ENCODE measurements at regions not wholly inside any gene's neighbourhood (a gene's known extent, or its start where the extent isn't known, plus 50 kb on each side); places are given as distances from the start of the nearest gene placed in this dataset.

DNA sequence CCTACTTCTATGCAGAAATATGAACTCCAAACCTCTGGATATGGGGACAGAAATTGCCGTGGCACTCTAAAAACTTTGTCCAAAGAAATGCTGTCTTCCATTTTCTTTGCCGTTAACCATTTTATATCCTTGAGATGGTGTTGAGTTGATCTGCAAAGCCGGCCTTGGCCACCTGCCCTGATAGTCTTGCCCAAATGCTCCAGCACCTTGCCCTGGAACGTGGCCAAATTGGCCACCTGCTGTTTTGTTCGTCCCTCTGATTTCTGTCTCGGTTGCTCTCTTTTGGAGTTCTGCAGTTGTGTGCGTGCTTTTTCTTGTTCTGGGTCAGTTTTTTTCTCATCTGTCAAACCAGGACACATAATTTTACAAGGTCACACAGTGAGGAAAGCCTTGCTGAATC is 239.7 kb upstream of the GMDS start:
- Histone ChIP-seq H3K4me2 (ENCODE audit: low read length) (no peak overlapping the region), H3K79me1 (ENCODE audit: low read length) (no peaks in the 10 kb centered on the region), H3K27ac (ENCODE audit: low read depth, low read length) (no peak overlapping the region), H3K23ac (ENCODE audit: low read length) (no peak overlapping the region), H2BK12ac (ENCODE audit: low read length) (no peak overlapping the region), H3K27me3 (ENCODE audit: insufficient read depth, low read length) (no peaks in the 10 kb centered on the region), H3K4me1 (ENCODE audit: control insufficient read depth in 1 of 2, insufficient read depth in 2 of 2, low read length in 2 of 2) (no peaks in the 10 kb centered on the region), H2BK120ac (ENCODE audit: insufficient read depth, low read length, poor library complexity) (no peak overlapping the region), H4K12ac (ENCODE audit: low read depth, low read length) (no peak overlapping the region), H4K8ac (ENCODE audit: low read depth, low read length) (no peak overlapping the region), H2BK5ac (ENCODE audit: low read depth, low read length, poor library complexity) (no peak overlapping the region), H3K79me2 (ENCODE audit: control insufficient read depth, insufficient read depth, low read length, poor library complexity) (no peaks in the 10 kb centered on the region), H3K36me3 (ENCODE audit: control insufficient read depth in 1 of 2, insufficient read depth in 2 of 2, low read length in 2 of 2) (no peaks in the 10 kb centered on the region), H3K4ac (ENCODE audit: low read depth, low read length) (no peak overlapping the region), H3K9me3 (ENCODE audit: insufficient read depth, low read depth, low read length) (peaks cover 10% of the 10 kb centered on the region), H2AFZ (ENCODE audit: insufficient read depth, low read length, poor library complexity) (no peak overlapping the region), H3K14ac (ENCODE audit: low read length) (no peak overlapping the region), H3K18ac (ENCODE audit: low read length) (no peak overlapping the region), H4K91ac (ENCODE audit: low read depth, low read length) (no peak overlapping the region), H3K4me3 (ENCODE audit: low read depth, low read length) (no peak overlapping the region), H3K9ac (ENCODE audit: low read length) (no peak overlapping the region), H2AK5ac (ENCODE audit: low read length) (no peak overlapping the region)
- no peak for DNase-seq
- WGBS (ENCODE audit: extremely low coverage, insufficient coverage, insufficient read length), result no CpG with 5 or more reads among the region's 7 CpGs

DNA sequence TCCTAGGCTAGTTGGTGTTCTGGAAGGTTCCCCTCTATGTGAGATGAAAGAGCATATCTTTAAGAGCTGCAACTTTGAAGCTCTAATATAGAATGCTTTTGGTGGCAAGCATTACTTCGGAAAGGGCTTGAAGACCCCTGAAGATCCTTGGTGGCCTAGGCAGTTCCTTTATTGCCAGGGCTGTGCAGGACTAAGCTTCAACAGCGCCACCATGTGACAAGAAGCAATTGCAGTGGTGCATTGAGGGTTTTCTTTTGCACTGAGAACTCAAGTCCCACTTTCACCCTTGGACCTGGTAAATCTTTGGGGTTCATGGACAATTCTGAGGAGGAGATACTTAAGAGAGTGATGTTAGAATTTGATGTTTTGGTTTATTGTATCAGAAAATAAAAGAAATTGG is 237.4 kb upstream of the GMDS start:
- whole genome bisulfite sequencing (ENCODE audit: extremely low coverage, insufficient coverage, insufficient read length), result no CpG with 5 or more reads among the region's 2 CpGs
- DNase-seq, result no peak

DNA sequence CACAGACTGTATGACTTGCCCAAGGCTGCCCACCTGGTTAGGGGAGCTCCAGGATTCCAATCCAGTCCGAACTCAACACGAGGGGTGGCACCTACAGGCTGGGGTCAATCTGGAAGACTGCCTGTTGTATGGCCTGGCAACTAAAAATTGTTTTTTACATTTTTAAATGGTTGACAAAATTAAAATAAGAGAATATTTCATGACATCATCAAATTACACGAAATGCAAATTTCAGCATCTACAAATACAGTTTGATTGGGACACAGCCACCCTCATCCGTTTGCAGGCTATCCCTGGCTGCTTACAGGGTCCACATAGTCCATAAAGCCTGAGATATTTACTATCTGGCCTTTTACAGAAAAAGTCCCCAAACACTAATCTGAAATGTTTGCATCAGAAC is 235.9 kb upstream of the GMDS start:
- no peak for DNase-seq
- H3K79me1 ChIP-seq (ENCODE audit: low read length), result no peaks in the 10 kb centered on the region
- H3K4ac ChIP-seq (ENCODE audit: low read depth, low read length), result no peak overlapping the region
- H3K9ac ChIP-seq (ENCODE audit: low read length), result no peak overlapping the region
- no peak overlapping the region for H4K91ac ChIP-seq (ENCODE audit: low read depth, low read length)
- H3K18ac ChIP-seq (ENCODE audit: low read length), result no peak overlapping the region
- H4K8ac ChIP-seq (ENCODE audit: low read depth, low read length), result no peak overlapping the region
- H2BK12ac ChIP-seq (ENCODE audit: low read length), result no peak overlapping the region
- no peak overlapping the region for H3K4me2 ChIP-seq (ENCODE audit: low read length)
- no peak overlapping the region for H3K4me3 ChIP-seq (ENCODE audit: low read depth, low read length)
- no peak overlapping the region for H2BK5ac ChIP-seq (ENCODE audit: low read depth, low read length, poor library complexity)
- H3K9me3 ChIP-seq (ENCODE audit: insufficient read depth, low read depth, low read length), result peaks cover 10% of the 10 kb centered on the region
- no peak overlapping the region for H2AK5ac ChIP-seq (ENCODE audit: low read length)
- H3K4me1 ChIP-seq (ENCODE audit: control insufficient read depth in 1 of 2, insufficient read depth in 2 of 2, low read length in 2 of 2), result peaks cover 7 to 13% of the 10 kb centered on the region in 2 experiments
- H3K27me3 ChIP-seq (ENCODE audit: insufficient read depth, low read length), result no peaks in the 10 kb centered on the region
- no peaks in the 10 kb centered on the region for H3K36me3 ChIP-seq (ENCODE audit: control insufficient read depth in 1 of 2, insufficient read depth in 2 of 2, low read length in 2 of 2)
- no CpG with 5 or more reads among the region's 4 CpGs for WGBS (ENCODE audit: extremely low coverage, insufficient coverage, insufficient read length)
- H2BK120ac ChIP-seq (ENCODE audit: insufficient read depth, low read length, poor library complexity), result no peak overlapping the region
- no peak overlapping the region for H2AFZ ChIP-seq (ENCODE audit: insufficient read depth, low read length, poor library complexity)
- no peak overlapping the region for H4K12ac ChIP-seq (ENCODE audit: low read depth, low read length)
- H3K27ac ChIP-seq (ENCODE audit: low read depth, low read length), result no peak overlapping the region
- no peak overlapping the region for H3K23ac ChIP-seq (ENCODE audit: low read length)
- H3K79me2 ChIP-seq (ENCODE audit: control insufficient read depth, insufficient read depth, low read length, poor library complexity), result no peaks in the 10 kb centered on the region
- no peak overlapping the region for H3K14ac ChIP-seq (ENCODE audit: low read length)

More for the DNA sequence above, 237.4 kb upstream of the GMDS start:
- Histone ChIP-seq H4K8ac (ENCODE audit: low read depth, low read length) (no peak overlapping the region), H2BK12ac (ENCODE audit: low read length) (no peak overlapping the region), H2AK5ac (ENCODE audit: low read length) (no peak overlapping the region), H3K4ac (ENCODE audit: low read depth, low read length) (no peak overlapping the region), H4K12ac (ENCODE audit: low read depth, low read length) (no peak overlapping the region), H3K9me3 (ENCODE audit: insufficient read depth, low read depth, low read length) (peaks cover 10% of the 10 kb centered on the region), H3K36me3 (ENCODE audit: control insufficient read depth in 1 of 2, insufficient read depth in 2 of 2, low read length in 2 of 2) (no peaks in the 10 kb centered on the region), H3K4me1 (ENCODE audit: control insufficient read depth in 1 of 2, insufficient read depth in 2 of 2, low read length in 2 of 2) (peaks cover 5 to 8% of the 10 kb centered on the region in 2 experiments), H3K79me2 (ENCODE audit: control insufficient read depth, insufficient read depth, low read length, poor library complexity) (no peaks in the 10 kb centered on the region), H3K9ac (ENCODE audit: low read length) (no peak overlapping the region), H3K23ac (ENCODE audit: low read length) (no peak overlapping the region), H3K14ac (ENCODE audit: low read length) (no peak overlapping the region), H2BK120ac (ENCODE audit: insufficient read depth, low read length, poor library complexity) (no peak overlapping the region), H3K4me2 (ENCODE audit: low read length) (no peak overlapping the region), H3K27ac (ENCODE audit: low read depth, low read length) (no peak overlapping the region), H3K27me3 (ENCODE audit: insufficient read depth, low read length) (no peaks in the 10 kb centered on the region), H2AFZ (ENCODE audit: insufficient read depth, low read length, poor library complexity) (no peak overlapping the region), H4K91ac (ENCODE audit: low read depth, low read length) (no peak overlapping the region), H3K79me1 (ENCODE audit: low read length) (no peaks in the 10 kb centered on the region), H3K4me3 (ENCODE audit: low read depth, low read length) (no peak overlapping the region), H2BK5ac (ENCODE audit: low read depth, low read length, poor library complexity) (no peak overlapping the region), H3K18ac (ENCODE audit: low read length) (no peak overlapping the region)

DNA sequence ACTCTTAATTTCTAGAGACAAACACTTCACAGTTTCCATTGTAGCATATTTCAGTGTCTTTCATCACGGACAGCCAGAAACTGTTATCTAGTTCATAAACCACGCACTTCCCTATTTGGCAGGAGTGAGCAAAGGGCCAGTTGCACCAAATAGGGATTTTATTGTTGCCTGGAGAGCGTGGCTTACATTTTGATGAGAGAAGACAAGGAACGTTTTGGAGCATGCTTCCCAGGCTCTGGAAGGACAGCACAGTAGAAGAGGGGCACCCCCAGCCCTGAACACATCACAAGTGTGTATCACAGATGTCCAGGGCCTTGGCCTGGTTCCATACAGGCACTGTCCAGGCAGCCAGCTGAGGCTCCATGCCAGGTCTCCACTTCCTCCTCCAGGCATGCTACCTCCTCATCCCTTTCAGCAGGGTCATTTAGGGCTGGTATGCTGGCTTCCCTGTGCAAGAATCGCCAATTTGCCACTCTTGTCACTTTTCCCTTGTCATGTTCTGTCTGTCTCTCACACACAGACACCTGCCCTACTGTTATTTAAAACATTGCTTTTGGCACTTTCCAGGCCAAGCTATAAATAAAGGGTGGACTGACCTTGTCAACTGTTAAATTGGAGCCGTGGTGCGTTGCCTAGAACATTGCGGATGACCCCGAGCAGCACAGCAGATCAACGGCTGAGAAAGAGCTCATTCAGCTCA is 235.0 kb upstream of the GMDS start:
- Histone ChIP-seq H4K8ac (ENCODE audit: low read depth, low read length) (no peak overlapping the region), H3K4me1 (ENCODE audit: control insufficient read depth in 1 of 2, insufficient read depth in 2 of 2, low read length in 2 of 2) (peaks cover 7 to 13% of the 10 kb centered on the region in 2 experiments), H3K23ac (ENCODE audit: low read length) (no peak overlapping the region), H3K79me2 (ENCODE audit: control insufficient read depth, insufficient read depth, low read length, poor library complexity) (no peaks in the 10 kb centered on the region), H3K14ac (ENCODE audit: low read length) (no peak overlapping the region), H3K4me2 (ENCODE audit: low read length) (no peak overlapping the region), H3K9ac (ENCODE audit: low read length) (no peak overlapping the region), H2BK5ac (ENCODE audit: low read depth, low read length, poor library complexity) (no peak overlapping the region), H3K4me3 (ENCODE audit: low read depth, low read length) (no peak overlapping the region), H4K91ac (ENCODE audit: low read depth, low read length) (no peak overlapping the region), H2BK12ac (ENCODE audit: low read length) (no peak overlapping the region), H3K4ac (ENCODE audit: low read depth, low read length) (no peak overlapping the region), H3K27ac (ENCODE audit: low read depth, low read length) (no peak overlapping the region), H2AK5ac (ENCODE audit: low read length) (no peak overlapping the region), H2BK120ac (ENCODE audit: insufficient read depth, low read length, poor library complexity) (no peak overlapping the region), H3K9me3 (ENCODE audit: insufficient read depth, low read depth, low read length) (peaks cover 10% of the 10 kb centered on the region), H3K36me3 (ENCODE audit: control insufficient read depth in 1 of 2, insufficient read depth in 2 of 2, low read length in 2 of 2) (no peaks in the 10 kb centered on the region), H3K18ac (ENCODE audit: low read length) (no peak overlapping the region), H4K12ac (ENCODE audit: low read depth, low read length) (no peak overlapping the region), H3K79me1 (ENCODE audit: low read length) (no peaks in the 10 kb centered on the region), H3K27me3 (ENCODE audit: insufficient read depth, low read length) (no peaks in the 10 kb centered on the region), H2AFZ (ENCODE audit: insufficient read depth, low read length, poor library complexity) (no peak overlapping the region)
- no peak for DNase-seq
- no CpG with 5 or more reads among the region's 10 CpGs for WGBS (ENCODE audit: extremely low coverage, insufficient coverage, insufficient read length)
